ENCODE measurements at regions not wholly inside any gene's neighbourhood (a gene's known extent, or its start where the extent isn't known, plus 50 kb on each side); places are given as distances from the start of the nearest gene placed in this dataset.

DNA sequence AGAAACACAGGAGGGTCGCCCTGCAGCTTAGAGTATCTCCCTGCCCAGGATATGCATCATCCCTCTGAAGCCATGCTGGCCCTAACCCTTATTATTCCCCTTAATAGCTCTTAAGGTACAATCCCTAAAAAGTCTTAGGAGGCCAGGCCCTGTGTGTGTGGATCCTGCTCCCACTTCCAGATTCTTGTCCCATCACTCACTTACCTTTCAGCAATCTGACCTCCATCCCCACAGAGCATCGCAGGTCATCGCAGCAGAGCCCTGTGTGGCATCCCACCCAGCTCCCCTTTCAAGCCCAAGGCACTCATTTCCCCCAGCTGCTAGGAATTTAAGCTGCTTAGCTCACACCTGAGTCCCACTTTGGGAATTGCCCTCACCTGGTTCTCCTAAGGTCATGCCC is 223.8 kb upstream of the SMLR1 start:
- Histone ChIP-seq H3K4me3 (no peak overlapping the region), H3K27me3 (ENCODE audit: insufficient read depth, low read depth) (no peaks in the 10 kb centered on the region), H3K27ac (no peak overlapping the region), H2AFZ (no peak overlapping the region), H4K20me1 (ENCODE audit: insufficient read depth) (no peaks in the 10 kb centered on the region), H3K9me3 (ENCODE audit: insufficient read depth, low read depth) (no peaks in the 10 kb centered on the region), H3K4me2 (no peak overlapping the region), H3F3A (ENCODE audit: insufficient read depth, low read depth) (peaks cover 6% of the 10 kb centered on the region; the same call in 1 of the 2 replicates), H3K36me3 (ENCODE audit: low read depth) (no peaks in the 10 kb centered on the region), H3K79me2 (ENCODE audit: low read depth) (no peaks in the 10 kb centered on the region), H3K9me2 (ENCODE audit: insufficient read depth) (no peaks in the 10 kb centered on the region), H3K4me1 (replicated peaks; ENCODE audit: insufficient read depth) (peaks cover 15% of the 10 kb centered on the region)
- TF ChIP-seq, protein P1, sequence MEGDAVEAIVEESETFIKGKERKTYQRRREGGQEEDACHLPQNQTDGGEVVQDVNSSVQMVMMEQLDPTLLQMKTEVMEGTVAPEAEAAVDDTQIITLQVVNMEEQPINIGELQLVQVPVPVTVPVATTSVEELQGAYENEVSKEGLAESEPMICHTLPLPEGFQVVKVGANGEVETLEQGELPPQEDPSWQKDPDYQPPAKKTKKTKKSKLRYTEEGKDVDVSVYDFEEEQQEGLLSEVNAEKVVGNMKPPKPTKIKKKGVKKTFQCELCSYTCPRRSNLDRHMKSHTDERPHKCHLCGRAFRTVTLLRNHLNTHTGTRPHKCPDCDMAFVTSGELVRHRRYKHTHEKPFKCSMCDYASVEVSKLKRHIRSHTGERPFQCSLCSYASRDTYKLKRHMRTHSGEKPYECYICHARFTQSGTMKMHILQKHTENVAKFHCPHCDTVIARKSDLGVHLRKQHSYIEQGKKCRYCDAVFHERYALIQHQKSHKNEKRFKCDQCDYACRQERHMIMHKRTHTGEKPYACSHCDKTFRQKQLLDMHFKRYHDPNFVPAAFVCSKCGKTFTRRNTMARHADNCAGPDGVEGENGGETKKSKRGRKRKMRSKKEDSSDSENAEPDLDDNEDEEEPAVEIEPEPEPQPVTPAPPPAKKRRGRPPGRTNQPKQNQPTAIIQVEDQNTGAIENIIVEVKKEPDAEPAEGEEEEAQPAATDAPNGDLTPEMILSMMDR (conservative IDR thresholded peaks at IDR 0.05), result no peak
- no peak for TF ChIP-seq EZH2 (IDR thresholded peaks at IDR 0.05; ENCODE audit: low read depth)
- intact Hi-C loops (cut with micrococcal nuclease; ENCODE audit: unreplicated experiment), result no loop called here
- no peak for DNase-seq
- BruUV-seq (replicated peaks), result no TSS peak
- CTCF ChIA-PET, result no interaction called here
- POLR2A ChIA-PET (ENCODE audit: unreplicated experiment), result no interaction called here

GRCh38 chr6:130604841-130605399 is 222.3 kb upstream of the SMLR1 start:
- BruUV-seq (replicated peaks), result no TSS peak
- H3K4me1 ChIP-seq (replicated peaks; ENCODE audit: insufficient read depth), result peaks cover 15% of the 10 kb centered on the region
- intact Hi-C loops (cut with micrococcal nuclease; ENCODE audit: unreplicated experiment), result no loop called here
- no peaks in the 10 kb centered on the region for H3K27me3 ChIP-seq (ENCODE audit: insufficient read depth, low read depth)
- POLR2A ChIA-PET (ENCODE audit: unreplicated experiment), result no interaction called here
- no peaks in the 10 kb centered on the region for H4K20me1 ChIP-seq (ENCODE audit: insufficient read depth)
- H3K79me2 ChIP-seq (ENCODE audit: low read depth), result no peaks in the 10 kb centered on the region
- peaks cover 6% of the 10 kb centered on the region; the same call in 1 of the 2 replicates for H3F3A ChIP-seq (ENCODE audit: insufficient read depth, low read depth)
- H3K36me3 ChIP-seq (ENCODE audit: low read depth), result no peaks in the 10 kb centered on the region
- no peaks in the 10 kb centered on the region for H3K9me2 ChIP-seq (ENCODE audit: insufficient read depth)
- no peak for DNase-seq
- no peaks in the 10 kb centered on the region for H3K9me3 ChIP-seq (ENCODE audit: insufficient read depth, low read depth)
- no peak overlapping the region for H3K4me3 ChIP-seq
- no peak overlapping the region for H3K27ac ChIP-seq
- TF ChIP-seq, protein P1 (conservative IDR thresholded peaks at IDR 0.05), result no peak
- no peak for TF ChIP-seq EZH2 (IDR thresholded peaks at IDR 0.05; ENCODE audit: low read depth)
- CTCF ChIA-PET, result no interaction called here
- no peak overlapping the region for H2AFZ ChIP-seq
- H3K4me2 ChIP-seq, result no peak overlapping the region

- Histone ChIP-seq H3K9me2 (ENCODE audit: insufficient read depth) (no peaks in the 10 kb centered on the region), H3K4me2 (no peak overlapping the region), H3K9me3 (ENCODE audit: insufficient read depth, low read depth) (no peaks in the 10 kb centered on the region), H2AFZ (no peak overlapping the region), H3K79me2 (ENCODE audit: low read depth) (no peaks in the 10 kb centered on the region), H3K36me3 (ENCODE audit: low read depth) (no peaks in the 10 kb centered on the region), H3K27ac (no peak overlapping the region), H3F3A (ENCODE audit: insufficient read depth, low read depth) (no peaks in the 10 kb centered on the region), H3K27me3 (ENCODE audit: insufficient read depth, low read depth) (no peaks in the 10 kb centered on the region), H3K4me3 (no peak overlapping the region), H3K4me1 (replicated peaks; ENCODE audit: insufficient read depth) (no peaks in the 10 kb centered on the region), H4K20me1 (ENCODE audit: insufficient read depth) (no peaks in the 10 kb centered on the region)
- TF ChIP-seq, protein P1 (conservative IDR thresholded peaks at IDR 0.05), result no peak
- TF ChIP-seq EZH2 (IDR thresholded peaks at IDR 0.05; ENCODE audit: low read depth), result no peak
- POLR2A ChIA-PET (ENCODE audit: unreplicated experiment), result no interaction called here
- DNase-seq, result no peak
- intact Hi-C loops (cut with micrococcal nuclease; ENCODE audit: unreplicated experiment), result no loop called here
- BruUV-seq (replicated peaks), result no TSS peak
- CTCF ChIA-PET, result no interaction called here
Observed at GRCh38 chr6:130610303-130610702, 216.9 kb upstream of the SMLR1 start.

All from PC-9 (cell line).